SU-DHL-6 (cell line): ENCODE measurements at regions not wholly inside any gene's neighbourhood (a gene's known extent, or its start where the extent isn't known, plus 50 kb on each side); places are given as distances from the start of the nearest gene placed in this dataset.

Experiments used
- CTCF ChIP-seq: fragments of 200-600 bp; sonication (generic); IDR thresholded peaks from one replicate; pipeline ENCODE4 v1.5.1; 2017; ENCODE audit warnings: antibody characterized with exemption, mild to moderate bottlenecking, low read length, moderate library complexity; ENCODE audit not compliant: insufficient read depth, poor library complexity, severe bottlenecking
- EZH2phosphoT487 ChIP-seq: fragments of 200-600 bp; sonication (generic), shearing (Covaris generic); conservative IDR thresholded peaks from 2 replicates; pipeline ENCODE4 v1.6.1; 2018; ENCODE audit warnings: mild to moderate bottlenecking, antibody characterized with exemption, low read length, moderate library complexity, mixed read lengths

- TF ChIP-seq CTCF (no peak), EZH2phosphoT487 (no peak)
Observed at GRCh38 chr3:194240766-194241165, 104.8 kb downstream of the HES1 start.
